GM23248 (cell line): ENCODE measurements at regions not wholly inside any gene's neighbourhood (a gene's known extent, or its start where the extent isn't known, plus 50 kb on each side); places are given as distances from the start of the nearest gene placed in this dataset.
"Not testable (repeated sequence)": the region's sequence is repeated elsewhere in the genome, so short reads cannot be mapped to it uniquely, and the experiment has no call there.

ENCODE experiments used
- DNase-seq: peaks from one replicate; pipeline ENCODE4 v3.0.0-alpha.2; 2015
- H2AFZ ChIP-seq: fragments of 200-600 bp; sonication (generic); 2 replicates; pipeline ENCODE4 v1.6.1; 2016; ENCODE audit warnings: antibody characterized with exemption
- H3F3A ChIP-seq: fragments of 200-600 bp; sonication (generic); 2 replicates; pipeline ENCODE4 v1.6.1; 2016; ENCODE audit warnings: mild to moderate bottlenecking, antibody characterized with exemption, mixed run types; ENCODE audit not compliant: insufficient read depth
- H3K27ac ChIP-seq: fragments of 200-600 bp; sonication (generic); 2 replicates; pipeline ENCODE4 v1.5.1; 2016; ENCODE audit warnings: mild to moderate bottlenecking
- H3K27me3 ChIP-seq: fragments of 200-600 bp; sonication (generic); replicated peaks from 2 replicates; pipeline ENCODE4 v1.6.1; 2016; ENCODE audit warnings: mild to moderate bottlenecking; ENCODE audit not compliant: insufficient read depth
- H3K36me3 ChIP-seq: fragments of 200-600 bp; sonication (generic); 2 replicates; pipeline ENCODE4 v1.6.1; 2016; ENCODE audit warnings: low read depth, mild to moderate bottlenecking
- H3K4me1 ChIP-seq: fragments of 200-600 bp; sonication (generic); 2 replicates; pipeline ENCODE4 v1.6.1; 2016; ENCODE audit warnings: mild to moderate bottlenecking; ENCODE audit not compliant: insufficient read depth
- H3K4me2 ChIP-seq: fragments of 200-600 bp; sonication (generic); one replicate; pipeline ENCODE4 v1.6.1; 2016; ENCODE audit warnings: mild to moderate bottlenecking; ENCODE audit not compliant: unreplicated experiment
- H3K4me3 ChIP-seq: fragments of 200-600 bp; sonication (generic); 2 replicates; pipeline ENCODE4 v1.5.1; 2016; ENCODE audit warnings: mild to moderate bottlenecking
- H3K79me2 ChIP-seq: fragments of 200-600 bp; sonication (generic); 2 replicates; pipeline ENCODE4 v1.6.1; 2016; ENCODE audit warnings: mild to moderate bottlenecking; ENCODE audit not compliant: insufficient read depth
- H3K9ac ChIP-seq: fragments of 200-600 bp; sonication (generic); 2 replicates; pipeline ENCODE4 v1.6.1; 2016; ENCODE audit warnings: mild to moderate bottlenecking
- H3K9me2 ChIP-seq: fragments of 200-600 bp; sonication (generic); 2 replicates; pipeline ENCODE4 v1.6.1; 2016; ENCODE audit warnings: mixed run types, mild to moderate bottlenecking, moderate library complexity; ENCODE audit not compliant: insufficient read depth
- H3K9me3 ChIP-seq: fragments of 200-600 bp; sonication (generic); one replicate; pipeline ENCODE4 v1.6.1; 2017; ENCODE audit warnings: low read depth
- H4K20me1 ChIP-seq: fragments of 200-600 bp; sonication (generic); 2 replicates; pipeline ENCODE4 v1.6.0; 2016; ENCODE audit not compliant: insufficient read depth
- EZH2 ChIP-seq: fragments of 200-600 bp; sonication (generic); IDR thresholded peaks from 2 replicates; pipeline ENCODE4 v1.6.1; 2018; ENCODE audit warnings: antibody characterized with exemption, mild to moderate bottlenecking; ENCODE audit not compliant: insufficient read depth, poor library complexity, severe bottlenecking
- EZH2phosphoT487 ChIP-seq: fragments of 200-600 bp; sonication (generic); IDR thresholded peaks from 2 replicates; pipeline ENCODE4 v1.6.1; 2018; ENCODE audit warnings: antibody characterized with exemption, moderate library complexity, mild to moderate bottlenecking, low read depth; ENCODE audit not compliant: insufficient read depth
- WGBS, 2 experiments: methylation state at CpG; one replicate each; pipeline ENCODE4 v1.1.6; 2015 to 2017; ENCODE audit warnings: low lambda C conversion rate in 2 of 2, low coverage in 1 of 2; ENCODE audit errors: missing lambda C conversion rate in 2 of 2; 5-methylcytosine and 5-hydroxymethylcytosine counted together
- in situ Hi-C: fragments of 300-500 bp; cut with MboI; formaldehyde crosslinking; loops from 2 replicates; pipeline ENCODE4 v1.15.0; 2020

GRCh38 chr12:9284724-9285123 lies 76.5 kb upstream of the PZP start:
- H3K9me3 ChIP-seq, H4K20me1 ChIP-seq, DNase-seq, H3K27ac ChIP-seq, H3K9me2 ChIP-seq, H3K27me3 ChIP-seq, in situ Hi-C loops, H3K4me1 ChIP-seq, H3K9ac ChIP-seq, H2AFZ ChIP-seq, H3K79me2 ChIP-seq, H3F3A ChIP-seq, H3K36me3 ChIP-seq, H3K4me3 ChIP-seq, H3K4me2 ChIP-seq: not testable (repeated sequence)
- WGBS, 2 experiments = 31% methylated on average over 2 of the region's 7 CpGs; no CpG with 5 or more reads in 1 of the 2 experiments

- H3K27me3 ChIP-seq, in situ Hi-C loops, H3K4me3 ChIP-seq, H3K9me2 ChIP-seq, H3K9ac ChIP-seq, H3K27ac ChIP-seq, H3F3A ChIP-seq, H3K36me3 ChIP-seq, H3K4me2 ChIP-seq, H3K9me3 ChIP-seq, H4K20me1 ChIP-seq, H3K4me1 ChIP-seq, H2AFZ ChIP-seq, H3K79me2 ChIP-seq, DNase-seq: not testable (repeated sequence)
- WGBS, 2 experiments = 57% methylated on average over 1 of the region's 14 CpGs; no CpG with 5 or more reads in 1 of the 2 experiments
These were observed 76.0 kb upstream of the PZP start for GRCh38 chr12:9284197-9284596.

GRCh38 chr12:9283346-9284095 lies 75.3 kb upstream of the PZP start:
- Histone ChIP-seq H3K4me2 (peak overlapping the region; percentile 84), H3K9ac (peak overlapping the region; percentile 42; the same call in 1 of the 2 replicates), H3K4me3 (peak overlapping the region; percentile 73), H2AFZ (peak overlapping the region; percentile 89)
- in situ Hi-C loops, H3F3A ChIP-seq, H3K79me2 ChIP-seq, H3K4me1 ChIP-seq, H3K36me3 ChIP-seq, H3K9me3 ChIP-seq, H3K27ac ChIP-seq, H4K20me1 ChIP-seq, H3K9me2 ChIP-seq, H3K27me3 ChIP-seq: not testable (repeated sequence)
- DNase-seq = peak; percentile 45
- 0 to 1% methylated on average over 13 of the region's 42 CpGs for WGBS, 2 experiments

GRCh38 chr12:9276990-9277389 lies 68.8 kb upstream of the PZP start:
- Histone ChIP-seq H3K9me3 (no peaks in the 10 kb centered on the region), H3F3A (no peaks in the 10 kb centered on the region), H3K9me2 (no peaks in the 10 kb centered on the region), H3K4me1 (peaks cover 6% of the 10 kb centered on the region), H4K20me1 (no peaks in the 10 kb centered on the region), H3K36me3 (no peaks in the 10 kb centered on the region), H3K27ac (no peak overlapping the region), H3K4me2 (no peak overlapping the region), H3K79me2 (no peaks in the 10 kb centered on the region), H3K27me3 (peaks cover 17% of the 10 kb centered on the region; the same call in 1 of the 2 replicates), H3K4me3 (no peak overlapping the region), H2AFZ (no peak overlapping the region), H3K9ac (no peak overlapping the region)
- TF ChIP-seq EZH2phosphoT487 = no peak
- TF ChIP-seq EZH2 = no peak
- no peak for DNase-seq
- WGBS, 2 experiments = 10 to 12% methylated on average over 4 of the region's 4 CpGs
- in situ Hi-C loops = no loop called here

GRCh38 chr12:9273276-9273675 lies 65.1 kb upstream of the PZP start:
- TF ChIP-seq EZH2 (no peak), EZH2phosphoT487 (no peak)
- no peaks in the 10 kb centered on the region for H3K79me2 ChIP-seq
- H3K9me2 ChIP-seq = no peaks in the 10 kb centered on the region
- no peaks in the 10 kb centered on the region for H3K36me3 ChIP-seq
- in situ Hi-C loops = no loop called here
- WGBS, 2 experiments = 29 to 40% methylated on average over 3 of the region's 3 CpGs
- H4K20me1 ChIP-seq = no peaks in the 10 kb centered on the region
- no peak overlapping the region for H3K4me3 ChIP-seq
- H3K4me2 ChIP-seq = no peak overlapping the region
- no peak overlapping the region for H3K9ac ChIP-seq
- H3K4me1 ChIP-seq = peaks cover 6% of the 10 kb centered on the region
- no peaks in the 10 kb centered on the region for H3K9me3 ChIP-seq
- H3K27ac ChIP-seq = no peak overlapping the region
- peak; percentile 38 for DNase-seq
- peaks cover 17% of the 10 kb centered on the region; the same call in 1 of the 2 replicates for H3K27me3 ChIP-seq
- H3F3A ChIP-seq = no peaks in the 10 kb centered on the region
- peak overlapping the region; percentile 66; the same call in 1 of the 2 replicates for H2AFZ ChIP-seq
